ENCODE measurements at regions not wholly inside any gene's neighbourhood (a gene's known extent, or its start where the extent isn't known, plus 50 kb on each side); places are given as distances from the start of the nearest gene placed in this dataset.

DNA sequence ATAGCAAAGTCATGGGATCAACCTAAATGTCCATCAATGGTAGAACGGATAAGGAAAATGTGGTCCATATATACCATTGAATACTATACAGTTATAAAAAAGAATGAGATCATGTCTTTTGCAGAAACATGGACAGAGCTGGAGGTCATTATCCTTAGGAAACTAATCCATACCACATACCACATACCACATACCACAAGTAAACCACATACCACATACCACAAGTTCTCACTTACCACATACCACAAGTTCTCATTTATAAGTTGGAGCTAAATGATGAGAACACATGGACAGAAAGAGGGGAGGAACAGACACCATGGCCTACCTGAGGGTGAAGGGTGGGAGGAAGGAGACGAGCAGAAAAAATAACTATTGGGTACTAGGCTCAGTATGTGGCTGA lies 154.6 kb upstream of the GHR start:
- Mint-ChIP-seq H3K4me3 (no peak overlapping the region), H3K36me3 (ENCODE audit: low read depth) (no peaks in the 10 kb centered on the region), H3K27ac (ENCODE audit: unreplicated experiment) (no peak overlapping the region), H3K27me3 (ENCODE audit: low read depth) (peaks cover 3% of the 10 kb centered on the region), H3K4me1 (no peaks in the 10 kb centered on the region), H3K9me3 (peaks cover 8% of the 10 kb centered on the region)
- no peak for DNase-seq (ENCODE audit: low read depth, low spot score)
- TF ChIP-seq, protein P1, sequence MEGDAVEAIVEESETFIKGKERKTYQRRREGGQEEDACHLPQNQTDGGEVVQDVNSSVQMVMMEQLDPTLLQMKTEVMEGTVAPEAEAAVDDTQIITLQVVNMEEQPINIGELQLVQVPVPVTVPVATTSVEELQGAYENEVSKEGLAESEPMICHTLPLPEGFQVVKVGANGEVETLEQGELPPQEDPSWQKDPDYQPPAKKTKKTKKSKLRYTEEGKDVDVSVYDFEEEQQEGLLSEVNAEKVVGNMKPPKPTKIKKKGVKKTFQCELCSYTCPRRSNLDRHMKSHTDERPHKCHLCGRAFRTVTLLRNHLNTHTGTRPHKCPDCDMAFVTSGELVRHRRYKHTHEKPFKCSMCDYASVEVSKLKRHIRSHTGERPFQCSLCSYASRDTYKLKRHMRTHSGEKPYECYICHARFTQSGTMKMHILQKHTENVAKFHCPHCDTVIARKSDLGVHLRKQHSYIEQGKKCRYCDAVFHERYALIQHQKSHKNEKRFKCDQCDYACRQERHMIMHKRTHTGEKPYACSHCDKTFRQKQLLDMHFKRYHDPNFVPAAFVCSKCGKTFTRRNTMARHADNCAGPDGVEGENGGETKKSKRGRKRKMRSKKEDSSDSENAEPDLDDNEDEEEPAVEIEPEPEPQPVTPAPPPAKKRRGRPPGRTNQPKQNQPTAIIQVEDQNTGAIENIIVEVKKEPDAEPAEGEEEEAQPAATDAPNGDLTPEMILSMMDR (conservative IDR thresholded peaks at IDR 0.05): no peak

DNA sequence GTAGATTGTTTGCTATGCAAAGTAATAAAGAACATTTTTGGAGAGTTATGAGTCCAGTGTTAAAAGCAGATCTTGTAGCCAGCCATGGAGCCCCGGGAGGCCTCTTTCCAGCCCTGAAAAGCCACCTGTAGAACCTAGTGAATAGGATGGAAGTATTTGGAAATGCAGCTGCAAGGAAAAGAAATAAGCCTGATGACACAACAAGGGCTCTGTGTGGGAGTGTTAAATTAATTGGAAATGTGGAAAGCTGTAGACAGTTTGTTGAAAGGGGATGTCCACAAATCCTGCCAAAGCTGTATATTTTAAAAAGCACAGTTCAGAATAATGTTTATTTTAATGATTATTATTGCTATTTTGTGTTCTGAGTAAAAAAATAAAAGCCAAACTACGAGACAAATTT lies 152.5 kb upstream of the GHR start:
- Mint-ChIP-seq H3K36me3 (ENCODE audit: low read depth) (no peaks in the 10 kb centered on the region), H3K27ac (ENCODE audit: unreplicated experiment) (no peak overlapping the region), H3K9me3 (no peaks in the 10 kb centered on the region), H3K4me3 (no peak overlapping the region), H3K27me3 (ENCODE audit: low read depth) (no peaks in the 10 kb centered on the region), H3K4me1 (no peaks in the 10 kb centered on the region)
- TF ChIP-seq, protein P1 (conservative IDR thresholded peaks at IDR 0.05): no peak
- no peak for DNase-seq (ENCODE audit: low read depth, low spot score)

DNA sequence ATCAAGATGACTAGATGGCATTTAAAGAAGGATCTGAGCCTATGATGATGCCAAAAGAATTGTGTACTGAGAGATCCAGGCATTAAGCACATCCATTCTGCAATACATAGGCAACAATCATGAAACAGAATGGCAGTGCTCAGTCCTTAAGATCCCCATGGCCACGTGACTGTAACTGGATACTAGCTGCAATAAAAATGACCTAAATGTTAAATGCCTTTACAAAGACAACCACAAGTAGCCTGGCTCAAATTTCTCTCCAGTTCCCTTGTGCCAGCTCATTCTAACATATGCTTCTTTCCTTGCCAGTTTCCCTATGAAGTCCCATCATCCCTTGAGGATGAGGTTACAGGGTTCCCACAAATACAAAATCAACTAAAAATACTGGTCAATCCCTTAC lies 148.3 kb upstream of the GHR start:
- Mint-ChIP-seq H3K27ac (ENCODE audit: unreplicated experiment) (no peak overlapping the region), H3K36me3 (ENCODE audit: low read depth) (no peaks in the 10 kb centered on the region), H3K4me3 (no peak overlapping the region), H3K27me3 (ENCODE audit: low read depth) (no peaks in the 10 kb centered on the region), H3K4me1 (no peaks in the 10 kb centered on the region), H3K9me3 (no peaks in the 10 kb centered on the region)
- DNase-seq (ENCODE audit: low read depth, low spot score): no peak
- TF ChIP-seq, protein P1 (conservative IDR thresholded peaks at IDR 0.05): no peak

DNA sequence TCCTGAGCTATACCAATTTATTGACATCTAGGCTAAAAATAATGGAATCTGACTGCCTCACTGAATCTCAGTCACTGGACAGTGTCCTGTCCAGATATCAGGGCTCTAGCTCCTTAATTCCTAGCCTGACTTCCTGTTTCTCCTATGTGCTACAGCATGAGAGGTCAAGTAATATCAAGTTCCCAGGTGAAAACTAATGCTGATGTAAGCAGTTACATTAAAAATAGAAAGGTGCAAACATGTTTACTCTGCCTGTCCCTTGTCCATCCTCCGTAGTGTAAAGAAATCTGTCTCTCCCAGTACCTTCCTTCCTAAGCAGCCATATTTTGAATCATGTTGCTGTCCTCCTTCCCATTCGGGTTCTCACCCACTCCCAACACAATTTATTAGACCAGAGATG lies 145.9 kb upstream of the GHR start:
- Mint-ChIP-seq H3K4me1 (no peaks in the 10 kb centered on the region), H3K27me3 (ENCODE audit: low read depth) (no peaks in the 10 kb centered on the region), H3K27ac (ENCODE audit: unreplicated experiment) (no peak overlapping the region), H3K4me3 (no peak overlapping the region), H3K36me3 (ENCODE audit: low read depth) (no peaks in the 10 kb centered on the region), H3K9me3 (no peaks in the 10 kb centered on the region)
- TF ChIP-seq, protein P1 (conservative IDR thresholded peaks at IDR 0.05): no peak
- no peak for DNase-seq (ENCODE audit: low read depth, low spot score)

DNA sequence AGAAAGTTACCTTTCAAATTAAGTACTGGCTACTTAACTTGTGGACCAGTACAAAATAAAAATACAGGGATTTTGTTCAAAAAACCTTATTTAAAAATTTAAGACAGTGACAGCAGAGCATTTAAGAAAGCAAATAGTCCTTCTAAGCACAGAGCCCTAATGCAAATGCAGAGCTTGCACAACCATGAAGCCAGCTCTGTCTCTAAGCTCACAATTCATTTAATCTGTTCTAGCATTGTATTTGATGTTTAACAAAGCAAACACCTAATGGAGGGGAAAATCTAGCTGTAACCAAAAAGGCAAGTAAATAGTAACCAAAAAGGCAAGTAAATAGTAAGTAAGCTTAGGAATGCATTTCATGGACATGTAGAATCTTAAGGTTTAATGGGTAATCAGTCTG lies 138.7 kb upstream of the GHR start:
- TF ChIP-seq, protein P1 (conservative IDR thresholded peaks at IDR 0.05): no peak
- Mint-ChIP-seq H3K4me3 (no peak overlapping the region), H3K4me1 (peaks cover 6% of the 10 kb centered on the region), H3K9me3 (no peaks in the 10 kb centered on the region), H3K27me3 (ENCODE audit: low read depth) (peaks cover 4% of the 10 kb centered on the region), H3K27ac (ENCODE audit: unreplicated experiment) (no peak overlapping the region), H3K36me3 (ENCODE audit: low read depth) (no peaks in the 10 kb centered on the region)
- DNase-seq (ENCODE audit: low read depth, low spot score): no peak

DNA sequence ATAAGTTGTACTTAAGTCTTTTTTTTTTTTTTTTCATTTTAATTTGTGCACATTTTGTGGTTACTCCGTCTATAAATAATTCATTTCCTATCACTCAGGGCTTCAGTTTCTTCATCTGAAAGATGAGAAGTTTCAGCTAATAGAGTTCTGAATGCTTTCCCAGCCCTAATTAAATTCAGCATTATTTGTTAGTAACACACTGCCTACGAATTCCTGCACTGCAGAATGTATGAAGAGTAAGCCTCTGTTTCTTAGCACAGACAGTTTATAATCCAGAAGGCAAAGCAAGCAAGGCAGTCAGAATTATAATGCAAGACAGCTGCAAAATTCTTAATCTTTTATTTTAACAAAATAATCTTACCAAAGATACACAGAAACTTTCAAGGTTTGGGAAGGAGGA lies 138.0 kb upstream of the GHR start:
- H3K4me3 Mint-ChIP-seq: no peak overlapping the region
- TF ChIP-seq, protein P1 (conservative IDR thresholded peaks at IDR 0.05): no peak
- no peak overlapping the region for H3K27ac Mint-ChIP-seq (ENCODE audit: unreplicated experiment)
- H3K27me3 Mint-ChIP-seq (ENCODE audit: low read depth): peaks cover 4% of the 10 kb centered on the region
- peaks cover 6% of the 10 kb centered on the region for H3K4me1 Mint-ChIP-seq
- DNase-seq (ENCODE audit: low read depth, low spot score): no peak
- no peaks in the 10 kb centered on the region for H3K9me3 Mint-ChIP-seq
- H3K36me3 Mint-ChIP-seq (ENCODE audit: low read depth): no peaks in the 10 kb centered on the region

Data from neural crest cell (in vitro differentiated cells).